HepG2 (cell line): ENCODE measurements at regions not wholly inside any gene's neighbourhood (a gene's known extent, or its start where the extent isn't known, plus 50 kb on each side); places are given as distances from the start of the nearest gene placed in this dataset.

Experiments
- ATAC-seq: fragments of 200-7000 bp; cut with Tn5 transposase; 3 replicates; pipeline ENCODE4 v1.9.1; 2020; ENCODE audit warnings: mild to moderate bottlenecking, moderate library complexity
- BruUV-seq: library from RNA; stranded (reverse); fragments of 400-500 nt; replicated peaks from 2 replicates; lab custom pipeline; 2021; lab: Mats Ljungman, UMichigan
- CTCF ChIA-PET: fragments of 300-600 bp; formaldehyde crosslinking; extraction: SDS; loops from one replicate; lab custom pipeline; 2021; ENCODE audit warnings: low total read pairs, inconsistent platforms, low intra/inter-chr PET ratio; lab: Yijun Ruan, JAX
- POLR2A ChIA-PET: fragments of 350-600 bp; sonication (Branson Sonifier 250); formaldehyde crosslinking; loops from one replicate; lab custom pipeline; 2020; ENCODE audit warnings: antibody characterized with exemption, inconsistent platforms; lab: Yijun Ruan, JAX
- DNase-seq: peaks from one replicate; pipeline ENCODE4 v3.0.0-alpha.2; 2015; ENCODE audit warnings: low spot score
- FAIRE-seq: peaks from 3 replicates; lab custom pipeline; 2011; peaks lifted over from hg19 to GRCh38; lab: Jason Lieb, UNC
- H2AFZ ChIP-seq: one replicate; pipeline ENCODE4 v1.6.1; 2011; ENCODE audit warnings: low read length, inconsistent platforms
- H3K27ac ChIP-seq: fragments of 300-600 bp; 3 replicates; pipeline ENCODE4 v1.8.0; 2011; ENCODE audit warnings: mixed run types, mild to moderate bottlenecking, mixed read lengths, low read length, inconsistent platforms; ENCODE audit not compliant: insufficient read depth; ENCODE audit errors: extremely low read length
- H3K27me3 ChIP-seq, 2 experiments: fragments of 200-600 bp in 1 of 2; 2 replicates in 1 of 2; 3 replicates in 1 of 2; pipeline versions ENCODE4 v1.6.0 to v1.8.0; 2011; ENCODE audit warnings: low read length in 2 of 2, mild to moderate bottlenecking in 2 of 2, moderate library complexity in 2 of 2, inconsistent platforms in 1 of 2; ENCODE audit not compliant: insufficient read depth in 2 of 2, control insufficient read depth in 1 of 2
- H3K36me3 ChIP-seq, 2 experiments: fragments of 200-600 bp in 1 of 2; replicated peaks in 1 of 2; 2 replicates in 1 of 2; 3 replicates in 1 of 2; pipeline versions ENCODE4 v1.5.1 to v1.8.0; 2011; ENCODE audit warnings: low read length in 2 of 2, inconsistent platforms in 1 of 2; ENCODE audit not compliant: insufficient read depth in 2 of 2, control insufficient read depth in 1 of 2
- H3K4me1 ChIP-seq: 2 replicates; pipeline ENCODE4 v1.5.1; 2012; ENCODE audit warnings: low read length, inconsistent platforms; ENCODE audit not compliant: insufficient read depth
- H3K4me2 ChIP-seq: 2 replicates; pipeline ENCODE4 v1.6.0; 2011; ENCODE audit warnings: low read depth, low read length, inconsistent platforms
- H3K4me3 ChIP-seq, 3 experiments: fragments of 200-600 bp in 1 of 3; sonication (generic), shearing (Covaris generic) in 1 of 3; replicated peaks in 1 of 3; 2 replicates each; pipeline ENCODE4 v1.5.1; 2011 to 2016; ENCODE audit warnings: low read length in 3 of 3, inconsistent platforms in 2 of 3, low read depth in 2 of 3, mild to moderate bottlenecking in 2 of 3, control low read depth in 1 of 3, mixed read lengths in 1 of 3; ENCODE audit not compliant: insufficient read depth in 1 of 3
- H3K79me2 ChIP-seq: one replicate; pipeline ENCODE4 v1.6.1; 2011; ENCODE audit warnings: low read length, inconsistent platforms; ENCODE audit not compliant: insufficient read depth
- H3K9ac ChIP-seq: 2 replicates; pipeline ENCODE4 v1.6.0; 2011; ENCODE audit warnings: mild to moderate bottlenecking, low read depth, low read length, inconsistent platforms; ENCODE audit not compliant: insufficient read depth
- H3K9me3 ChIP-seq: 2 replicates; pipeline ENCODE4 v1.5.1; 2012; ENCODE audit warnings: mild to moderate bottlenecking, low read length
- H4K20me1 ChIP-seq: 2 replicates; pipeline ENCODE4 v1.6.0; 2011; ENCODE audit warnings: inconsistent platforms, mild to moderate bottlenecking, low read length, moderate library complexity; ENCODE audit not compliant: insufficient read depth
- CEBPB ChIP-seq: IDR thresholded peaks from 2 replicates; pipeline ENCODE4 v1.6.1; 2011; ENCODE audit warnings: low read depth, low read length, improper control_type of control experiment, borderline replicate concordance
- DR1 ChIP-seq: sonication (generic); formaldehyde crosslinking; IDR thresholded peaks from 2 replicates; pipeline ENCODE4 v1.8.0; 2021; ENCODE audit warnings: mild to moderate bottlenecking, missing genetic modification reagents, inconsistent platforms
- EZH2 ChIP-seq: conservative IDR thresholded peaks from 2 replicates; pipeline ENCODE4 v1.6.1; 2012; ENCODE audit warnings: mild to moderate bottlenecking, low read depth, low read length, moderate library complexity
- FOXA3 ChIP-seq: IDR thresholded peaks from 2 replicates; pipeline ENCODE4 v1.6.1; 2016; ENCODE audit warnings: missing genetic modification reagents, missing compliant biosample characterization
- GATAD2A ChIP-seq: IDR thresholded peaks from 2 replicates; pipeline ENCODE4 v1.6.1; 2016
- KDM4B ChIP-seq: sonication (generic); formaldehyde crosslinking; IDR thresholded peaks from 2 replicates; pipeline ENCODE4 v1.4.0; 2020; ENCODE audit warnings: missing genetic modification reagents
- KLF6 ChIP-seq: IDR thresholded peaks from 2 replicates; pipeline ENCODE4 v1.8.0; 2016; ENCODE audit warnings: missing biosample characterization, missing genetic modification reagents
- MAFF ChIP-seq: IDR thresholded peaks from 2 replicates; pipeline ENCODE4 v1.6.1; 2011; ENCODE audit warnings: low read depth, low read length, improper control_type of control experiment
- MAFK ChIP-seq, 2 experiments: IDR thresholded peaks in 1 of 2; conservative IDR thresholded peaks in 1 of 2; 2 replicates each; pipeline ENCODE4 v1.6.1; 2011; ENCODE audit warnings: improper control_type of control experiment in 2 of 2, low read length in 2 of 2
- MEIS2 ChIP-seq: sonication (generic); formaldehyde crosslinking; IDR thresholded peaks from 2 replicates; pipeline ENCODE4 v1.9.0; 2021; ENCODE audit warnings: mild to moderate bottlenecking, missing genetic modification reagents
- PAWR ChIP-seq: sonication (generic); formaldehyde crosslinking; IDR thresholded peaks from 2 replicates; pipeline ENCODE4 v1.4.0; 2020; ENCODE audit warnings: missing genetic modification reagents, mild to moderate bottlenecking, borderline replicate concordance
- SOX13 ChIP-seq, 3 experiments: fragments of 450-650 bp in 1 of 3; sonication (generic) in 1 of 3; formaldehyde crosslinking in 1 of 3; IDR thresholded peaks in 2 of 3; conservative IDR thresholded peaks in 1 of 3; 2 replicates each; pipeline versions ENCODE4 v1.5.0 to v1.6.1; 2016 to 2020; ENCODE audit warnings: antibody characterized with exemption in 1 of 3, mild to moderate bottlenecking in 1 of 3, missing compliant biosample characterization in 1 of 3, missing genetic modification reagents in 1 of 3, moderate library complexity in 1 of 3
- SP2 ChIP-seq: sonication (generic); formaldehyde crosslinking; IDR thresholded peaks from 2 replicates; pipeline ENCODE4 v1.5.1; 2020; ENCODE audit warnings: mild to moderate bottlenecking, missing genetic modification reagents
- SRSF9 ChIP-seq: fragments of 200-400 bp; formaldehyde crosslinking; IDR thresholded peaks from 2 replicates; pipeline ENCODE4 v1.6.1; 2018; ENCODE audit warnings: borderline replicate concordance, mild to moderate bottlenecking, low read depth, low read length; ENCODE audit not compliant: insufficient read depth, poor library complexity, severe bottlenecking
- STAT5B ChIP-seq: sonication (generic); formaldehyde crosslinking; IDR thresholded peaks from 2 replicates; pipeline ENCODE4 v1.4.0; 2020; ENCODE audit warnings: missing genetic modification reagents
- ZNF337 ChIP-seq: sonication (generic); formaldehyde crosslinking; IDR thresholded peaks from 2 replicates; pipeline ENCODE4 v1.5.1; 2020; ENCODE audit warnings: missing genetic modification reagents, low read depth, mild to moderate bottlenecking, borderline replicate concordance
- ZNF572 ChIP-seq: sonication (generic); formaldehyde crosslinking; IDR thresholded peaks from 2 replicates; pipeline ENCODE4 v1.5.1; 2020; ENCODE audit warnings: mild to moderate bottlenecking, missing genetic modification reagents
- ZNF619 ChIP-seq: sonication (generic); formaldehyde crosslinking; IDR thresholded peaks from 2 replicates; pipeline ENCODE4 v1.4.0; 2020; ENCODE audit warnings: mild to moderate bottlenecking, missing genetic modification reagents
- WGBS: methylation state at CpG from one replicate; pipeline ENCODE4 v1.1.6; 2017; ENCODE audit warnings: low lambda C conversion rate; 5-methylcytosine and 5-hydroxymethylcytosine counted together
- in situ Hi-C: cut with HindIII; loops from 2 replicates; pipeline ENCODE4 v1.10.0; 2017; ENCODE audit warnings: low pct_unique_long_range_greater_than_20kb; ENCODE audit not compliant: extremely low pct_ligation_motif_present
- intact Hi-C: fragments of 100-400 bp; cut with micrococcal nuclease; formaldehyde crosslinking; loops from one replicate; pipeline ENCODE4 v1.10.0; 2022; ENCODE audit not compliant: unreplicated experiment
- TF ChIP-seq, protein P1 (sequence below): IDR thresholded peaks from 2 replicates; pipeline ENCODE4 v1.6.1; 2012; ENCODE audit warnings: inconsistent platforms

GRCh38 chr4:124331781-124332180, 380.8 kb downstream of the ANKRD50 start (continued):
- TF ChIP-seq SP2 (CRISPR knock-in tag) (no peak), DR1 (CRISPR knock-in tag) (no peak)

DNA sequence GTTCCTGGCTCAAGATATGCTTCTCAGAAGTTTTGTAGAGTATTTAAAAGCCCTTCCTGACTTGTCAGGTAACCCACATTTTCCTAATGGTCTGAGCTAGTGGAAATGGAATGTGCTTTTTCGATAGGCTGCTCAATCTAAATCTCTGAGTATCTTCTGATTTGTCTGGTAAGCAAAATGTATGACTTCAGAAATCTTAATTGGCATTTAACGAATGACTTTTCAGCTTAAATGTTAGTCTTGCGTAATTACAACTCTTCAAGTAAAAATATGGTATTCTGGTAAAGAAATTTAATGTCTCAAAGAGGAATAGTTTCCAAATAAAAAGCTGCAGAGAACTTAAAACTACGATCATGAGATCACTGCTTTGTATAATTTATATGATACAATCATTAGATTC, 379.1 kb downstream of the ANKRD50 start:
- no TSS peak for BruUV-seq
- TF ChIP-seq MEIS2 (no peak), ZNF572 (CRISPR knock-in tag) (no peak), MAFF (peak; percentile 58; the same call in 1 of the 2 replicates), SRSF9 (no peak), SOX13 (IDR thresholded peaks at IDR 0.05) (no peak), SOX13 (CRISPR knock-in tag; conservative IDR thresholded peaks at IDR 0.05 in 1 of 2, IDR thresholded peaks at IDR 0.05 in 1 of 2) (no peak), KDM4B (no peak), FOXA3 (CRISPR knock-in tag) (no peak), ZNF337 (CRISPR knock-in tag) (no peak), EZH2 (no peak), KLF6 (CRISPR knock-in tag) (no peak), STAT5B (no peak), ZNF619 (CRISPR knock-in tag) (no peak), PAWR (CRISPR knock-in tag) (no peak), CEBPB (peak; percentile 21; the same call in 1 of the 2 replicates), GATAD2A (CRISPR knock-in tag) (no peak), MAFK (conservative IDR thresholded peaks at IDR 0.05 in 1 of 2, IDR thresholded peaks at IDR 0.05 in 1 of 2; ENCODE audit: low read length in 2 of 2) (peak in 1 of 2 experiments; percentile 54; a peak in 2 of 4 replicates)
- TF ChIP-seq, protein P1, sequence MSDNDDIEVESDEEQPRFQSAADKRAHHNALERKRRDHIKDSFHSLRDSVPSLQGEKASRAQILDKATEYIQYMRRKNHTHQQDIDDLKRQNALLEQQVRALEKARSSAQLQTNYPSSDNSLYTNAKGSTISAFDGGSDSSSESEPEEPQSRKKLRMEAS = no peak
- TF ChIP-seq, all 625 proteins: peak for 3
- Histone ChIP-seq H3K36me3 (no peaks in the 10 kb centered on the region), H3K79me2 (no peaks in the 10 kb centered on the region), H3K4me1 (no peaks in the 10 kb centered on the region), H4K20me1 (no peaks in the 10 kb centered on the region), H3K4me2 (no peak overlapping the region), H3K9me3 (no peaks in the 10 kb centered on the region), H3K27ac (no peak overlapping the region), H3K9ac (no peak overlapping the region), H3K4me3 (no peak overlapping the region), H3K27me3 (no peaks in the 10 kb centered on the region), H2AFZ (no peak overlapping the region)
- intact Hi-C loops = loop anchor here (10.0 kb wide), 1 partner anchor 611 kb away; no protein-coding TSS in a partner anchor
- ATAC-seq = no peak
- FAIRE-seq = no peak
- in situ Hi-C loops = loop anchor here (25.0 kb wide), 1 partner anchor 904 kb away; no protein-coding TSS in a partner anchor
- CTCF ChIA-PET = interaction anchor here (1.2 to 2.2 kb wide), 2 partner anchors 912 to 950 kb away, joined by 4 to 18 read pairs; no protein-coding TSS in a partner anchor
- POLR2A ChIA-PET = no interaction called here
- no peak for DNase-seq
- WGBS = 34% methylated on average over 4 of the region's 4 CpGs
